ENCODE measurements at regions not wholly inside any gene's neighbourhood (a gene's known extent, or its start where the extent isn't known, plus 50 kb on each side); places are given as distances from the start of the nearest gene placed in this dataset.
"Not testable (repeated sequence)": the region's sequence is repeated elsewhere in the genome, so short reads cannot be mapped to it uniquely, and the experiment has no call there.

DNA sequence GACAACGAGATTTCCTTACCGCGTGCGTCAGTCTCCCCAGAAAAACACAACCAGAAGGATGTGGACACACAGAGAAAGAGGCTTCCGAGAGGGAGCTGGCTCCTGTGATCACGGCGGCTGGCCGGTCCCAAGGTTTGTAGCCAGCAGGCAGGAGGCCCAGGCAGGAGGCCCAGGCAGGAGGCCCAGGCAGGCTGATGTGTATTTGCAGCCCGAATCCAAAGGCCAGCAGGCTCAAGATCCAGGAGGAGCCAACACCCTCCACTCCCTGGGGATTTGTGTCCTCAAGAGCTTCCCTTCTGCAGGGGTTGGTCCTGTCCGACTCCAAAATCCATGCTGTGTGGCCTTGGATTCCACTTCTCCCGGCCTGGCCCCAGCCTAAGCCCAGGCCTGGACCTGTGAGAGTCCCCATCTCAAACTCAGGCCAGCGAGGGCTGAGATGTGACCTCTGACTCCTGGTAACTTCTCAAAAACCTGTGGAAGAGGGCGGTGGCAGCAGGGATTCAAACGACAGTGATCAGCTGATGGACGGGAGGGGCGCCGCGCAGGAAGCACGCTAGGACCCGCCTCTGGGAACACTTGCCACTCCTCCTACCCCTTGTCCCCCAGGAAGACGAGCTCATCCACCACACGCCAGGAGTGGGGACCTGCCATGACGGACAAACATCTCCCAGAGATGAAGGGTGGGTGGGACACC, 75.0 kb upstream of the PPP1R26 start:
- ChIA-PET POLR2A (no interaction called here), CTCF (interaction anchor here (0.5 to 1.4 kb wide), 3 partner anchors 8 to 714 kb away, joined by 3 to 6 read pairs (median 4); no protein-coding TSS in a partner anchor)
- DNase-seq (ENCODE audit: unreplicated experiment), result no peak
- TF ChIP-seq CTCF (IDR thresholded peaks at IDR 0.05; ENCODE audit: unreplicated experiment), result no peak
- Mint-ChIP-seq H3K27ac (ENCODE audit: low read depth, unreplicated experiment) (no peak overlapping the region), H3K27me3 (ENCODE audit: insufficient read depth, unreplicated experiment) (peaks cover 32% of the 10 kb centered on the region), H3K4me1 (ENCODE audit: insufficient read depth, unreplicated experiment) (no peaks in the 10 kb centered on the region), H3K9me3 (ENCODE audit: unreplicated experiment) (no peaks in the 10 kb centered on the region), H3K4me3 (ENCODE audit: unreplicated experiment) (no peak overlapping the region), H3K36me3 (ENCODE audit: insufficient read depth, unreplicated experiment) (no peaks in the 10 kb centered on the region)
- BruUV-seq (replicated peaks), result no TSS peak
- intact Hi-C loops (cut with micrococcal nuclease), result no loop called here

DNA sequence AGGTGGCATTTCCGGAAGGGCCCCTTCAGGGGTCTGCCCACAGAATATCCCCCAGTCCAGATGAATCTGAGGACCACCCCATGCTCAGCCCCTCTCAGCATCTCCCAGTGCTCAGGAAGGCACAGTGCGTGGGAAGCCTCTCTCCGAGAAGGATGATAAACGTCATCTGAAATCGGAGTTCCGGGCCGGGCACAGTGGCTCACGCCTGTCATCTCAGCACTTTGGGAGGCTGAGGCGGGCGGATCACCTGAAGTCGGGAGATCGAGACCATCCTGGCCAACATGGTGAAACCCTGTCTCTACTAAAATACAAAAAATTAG, 74.5 kb upstream of the PPP1R26 start:
- POLR2A ChIA-PET; intact Hi-C loops (cut with micrococcal nuclease); H3K27ac Mint-ChIP-seq (ENCODE audit: low read depth, unreplicated experiment); BruUV-seq (replicated peaks); H3K36me3 Mint-ChIP-seq (ENCODE audit: insufficient read depth, unreplicated experiment); H3K4me1 Mint-ChIP-seq (ENCODE audit: insufficient read depth, unreplicated experiment); DNase-seq (ENCODE audit: unreplicated experiment); H3K4me3 Mint-ChIP-seq (ENCODE audit: unreplicated experiment); H3K9me3 Mint-ChIP-seq (ENCODE audit: unreplicated experiment): not testable (repeated sequence)
- peaks cover 29% of the 10 kb centered on the region for H3K27me3 Mint-ChIP-seq (ENCODE audit: insufficient read depth, unreplicated experiment)
- CTCF ChIA-PET, result interaction anchor here (0.5 to 0.6 kb wide), 2 partner anchors 166 to 715 kb away, joined by 3 to 4 read pairs; no protein-coding TSS in a partner anchor

DNA sequence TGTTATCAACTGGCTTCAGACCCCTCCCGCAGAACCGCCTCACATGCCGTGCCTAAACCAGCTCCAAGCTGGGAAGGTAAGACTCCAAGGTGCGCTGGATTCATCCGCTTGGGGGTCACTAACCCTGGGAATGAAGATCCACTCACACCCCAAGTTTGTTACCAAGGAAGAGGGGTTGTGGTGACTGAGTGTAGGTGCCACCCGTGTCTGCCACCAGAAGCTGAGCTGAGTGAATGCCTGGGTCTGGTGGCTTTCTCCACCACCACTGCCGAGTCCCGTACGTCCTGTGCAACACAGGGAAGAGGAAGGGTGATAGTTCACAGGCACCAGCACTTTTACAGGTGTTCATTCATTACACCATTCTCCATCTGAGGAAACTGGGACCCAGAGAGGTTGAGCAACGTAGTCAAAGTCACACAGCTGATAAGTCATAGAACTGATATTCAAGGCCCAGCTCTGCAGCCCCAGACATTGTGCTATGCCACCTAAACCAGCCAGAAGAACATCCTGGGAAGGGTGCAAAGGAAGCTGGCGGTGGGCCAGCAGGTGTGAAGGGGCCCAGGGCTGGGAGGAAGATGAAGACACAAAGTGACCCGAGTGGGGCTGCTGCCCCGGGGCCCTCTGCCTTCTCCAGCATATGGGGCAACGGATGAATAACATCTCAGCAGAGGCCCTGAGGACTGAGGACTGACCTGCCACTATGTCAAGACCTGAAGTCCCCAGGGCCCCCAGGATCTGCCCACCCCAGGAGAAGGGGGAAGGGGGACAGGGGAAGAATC, 70.9 kb upstream of the PPP1R26 start:
- Mint-ChIP-seq H3K4me3 (ENCODE audit: unreplicated experiment) (no peak overlapping the region), H3K4me1 (ENCODE audit: insufficient read depth, unreplicated experiment) (no peaks in the 10 kb centered on the region), H3K27ac (ENCODE audit: low read depth, unreplicated experiment) (no peak overlapping the region), H3K36me3 (ENCODE audit: insufficient read depth, unreplicated experiment) (no peaks in the 10 kb centered on the region), H3K27me3 (ENCODE audit: insufficient read depth, unreplicated experiment) (peaks cover 14% of the 10 kb centered on the region), H3K9me3 (ENCODE audit: unreplicated experiment) (no peaks in the 10 kb centered on the region)
- CTCF ChIA-PET, result interaction anchor here (0.6 to 1.3 kb wide), 2 partner anchors 15 to 324 kb away, joined by 3 to 4 read pairs; no protein-coding TSS in a partner anchor
- no peak for DNase-seq (ENCODE audit: unreplicated experiment)
- intact Hi-C loops (cut with micrococcal nuclease), result no loop called here
- BruUV-seq (replicated peaks), result no TSS peak
- TF ChIP-seq CTCF (IDR thresholded peaks at IDR 0.05; ENCODE audit: unreplicated experiment), result no peak
- POLR2A ChIA-PET, result no interaction called here

DNA sequence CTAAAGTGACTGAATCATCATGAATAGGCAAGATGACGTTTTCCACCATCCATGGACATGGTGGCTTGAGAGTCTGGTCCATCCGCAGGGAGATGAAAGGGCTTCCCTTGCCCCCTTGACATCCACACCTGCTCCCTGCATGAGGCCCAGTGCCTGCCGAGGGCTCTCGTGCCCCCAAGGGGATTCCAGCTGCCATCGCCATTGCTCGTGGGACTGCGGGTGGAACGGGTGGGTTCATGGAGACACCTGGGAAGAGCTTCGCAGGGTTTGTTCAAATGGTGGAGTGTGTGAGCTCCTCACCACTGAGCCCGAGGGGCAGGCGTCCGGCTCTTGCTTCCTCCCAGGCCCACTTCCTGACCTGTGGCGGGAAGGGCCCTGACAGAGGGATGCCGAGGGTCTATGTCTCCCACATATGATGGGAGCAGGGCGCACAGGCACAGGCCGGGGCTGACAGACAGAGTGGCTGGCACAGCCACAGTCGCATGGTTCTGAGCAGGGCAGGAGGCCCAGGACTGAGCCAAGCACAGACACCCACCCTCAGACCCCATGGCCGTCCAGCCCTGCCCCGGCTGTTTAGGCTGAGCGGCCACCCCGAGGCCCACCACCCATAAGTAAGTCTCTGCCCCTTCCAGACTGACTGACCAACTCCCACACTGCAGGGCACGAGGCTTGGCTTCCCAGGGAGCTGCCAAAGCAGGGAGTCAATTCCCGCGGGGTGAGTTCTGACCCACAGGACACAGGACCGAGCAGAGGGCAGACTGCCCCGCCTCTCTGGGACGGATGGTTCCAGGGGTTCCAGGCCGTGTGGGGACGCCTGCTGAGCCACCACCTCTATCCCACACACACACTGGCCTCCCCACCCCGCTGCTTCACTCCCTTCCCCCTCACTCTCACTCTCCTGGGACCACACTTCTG, 70.0 kb upstream of the PPP1R26 start:
- no peaks in the 10 kb centered on the region for H3K36me3 Mint-ChIP-seq (ENCODE audit: insufficient read depth, unreplicated experiment)
- ChIA-PET POLR2A (interaction anchor here (0.6 kb wide), 1 partner anchor 565 kb away, joined by 3 read pairs; no protein-coding TSS in a partner anchor), CTCF (interaction anchor here (0.8 to 5.2 kb wide), 3 partner anchors 324 to 686 kb away, joined by 3 to 31 read pairs (median 4); no protein-coding TSS in a partner anchor)
- no peak for TF ChIP-seq CTCF (IDR thresholded peaks at IDR 0.05; ENCODE audit: unreplicated experiment)
- peaks cover 14% of the 10 kb centered on the region for H3K27me3 Mint-ChIP-seq (ENCODE audit: insufficient read depth, unreplicated experiment)
- intact Hi-C loops (cut with micrococcal nuclease), result loop anchor here (5.0 kb wide), 1 partner anchor 712 kb away; no protein-coding TSS in a partner anchor
- no peaks in the 10 kb centered on the region for H3K9me3 Mint-ChIP-seq (ENCODE audit: unreplicated experiment)
- H3K4me1 Mint-ChIP-seq (ENCODE audit: insufficient read depth, unreplicated experiment), result no peaks in the 10 kb centered on the region
- H3K4me3 Mint-ChIP-seq (ENCODE audit: unreplicated experiment), result no peak overlapping the region
- H3K27ac Mint-ChIP-seq (ENCODE audit: low read depth, unreplicated experiment), result no peak overlapping the region
- no peak for DNase-seq (ENCODE audit: unreplicated experiment)
- BruUV-seq (replicated peaks), result no TSS peak

All from MCF 10A (cell line).